DND-41 (cell line): ENCODE measurements at regions not wholly inside any gene's neighbourhood (a gene's known extent, or its start where the extent isn't known, plus 50 kb on each side); places are given as distances from the start of the nearest gene placed in this dataset.

ENCODE experiments used
- ATAC-seq: fragments of 200-7000 bp; cut with Tn5 transposase; 3 replicates; pipeline ENCODE4 v1.9.1; 2021; ENCODE audit warnings: low read depth; ENCODE audit not compliant: insufficient read depth
- DNase-seq: peaks from one replicate; pipeline ENCODE4 v3.0.0-alpha.2; 2020
- H2AFZ ChIP-seq: 2 replicates; pipeline ENCODE4 v1.6.0; 2012; ENCODE audit warnings: low read depth, low read length
- H3K27ac ChIP-seq: 2 replicates; pipeline ENCODE4 v1.5.1; 2012; ENCODE audit warnings: low read length, inconsistent platforms
- H3K27me3 ChIP-seq: fragments of 200-600 bp; sonication (generic); 2 replicates; pipeline ENCODE4 v1.6.0; 2012; ENCODE audit warnings: low read length, mild to moderate bottlenecking, inconsistent platforms; ENCODE audit not compliant: insufficient read depth, poor library complexity
- H3K36me3 ChIP-seq: 2 replicates; pipeline ENCODE4 v1.5.1; 2012; ENCODE audit warnings: low read length, inconsistent platforms; ENCODE audit not compliant: insufficient read depth
- H3K4me1 ChIP-seq: 2 replicates; pipeline ENCODE4 v1.5.1; 2012; ENCODE audit warnings: mild to moderate bottlenecking, low read length; ENCODE audit not compliant: insufficient read depth
- H3K4me2 ChIP-seq: 2 replicates; pipeline ENCODE4 v1.6.0; 2012; ENCODE audit warnings: mild to moderate bottlenecking, moderate library complexity, low read length, inconsistent platforms; ENCODE audit not compliant: insufficient read depth
- H3K4me3 ChIP-seq, 2 experiments: fragments of 200-600 bp in 1 of 2; shearing (Covaris generic) in 1 of 2; 2 replicates each; pipeline ENCODE4 v1.5.1; 2012 to 2016; ENCODE audit warnings: inconsistent platforms in 2 of 2, low read length in 2 of 2, mild to moderate bottlenecking in 2 of 2, low read depth in 1 of 2, moderate library complexity in 1 of 2
- H3K79me2 ChIP-seq: 2 replicates; pipeline ENCODE4 v1.6.0; 2012; ENCODE audit warnings: low read length, inconsistent platforms; ENCODE audit not compliant: insufficient read depth
- H3K9ac ChIP-seq: 2 replicates; pipeline ENCODE4 v1.6.0; 2012; ENCODE audit warnings: low read depth, mild to moderate bottlenecking, inconsistent platforms, low read length, moderate library complexity
- H3K9me3 ChIP-seq: 2 replicates; pipeline ENCODE4 v1.5.1; 2012; ENCODE audit warnings: low read length, moderate library complexity, mild to moderate bottlenecking, inconsistent platforms; ENCODE audit not compliant: insufficient read depth, severe bottlenecking
- H4K20me1 ChIP-seq: 2 replicates; pipeline ENCODE4 v1.6.0; 2012; ENCODE audit warnings: low read length; ENCODE audit not compliant: insufficient read depth
- EZH2 ChIP-seq: IDR thresholded peaks from 3 replicates; pipeline ENCODE4 v1.6.1; 2012; ENCODE audit warnings: borderline replicate concordance, low read depth, mild to moderate bottlenecking, moderate library complexity, low read length, inconsistent platforms; ENCODE audit not compliant: severe bottlenecking
- TF ChIP-seq, protein P1 (sequence below): IDR thresholded peaks from 2 replicates; pipeline ENCODE4 v1.5.1; 2012; ENCODE audit warnings: borderline replicate concordance, low read length, moderate library complexity, mild to moderate bottlenecking; ENCODE audit not compliant: poor library complexity, severe bottlenecking; ENCODE audit errors: extremely low read depth

- no peaks in the 10 kb centered on the region for H3K9me3 ChIP-seq
- H3K4me1 ChIP-seq, result no peaks in the 10 kb centered on the region
- H3K36me3 ChIP-seq, result no peaks in the 10 kb centered on the region
- H3K27ac ChIP-seq, result no peak overlapping the region
- H4K20me1 ChIP-seq, result no peaks in the 10 kb centered on the region
- ATAC-seq (no peak), DNase-seq (no peak)
- no peak overlapping the region for H3K4me3 ChIP-seq
- H3K9ac ChIP-seq, result no peak overlapping the region
- no peak overlapping the region for H2AFZ ChIP-seq
- H3K27me3 ChIP-seq, result no peaks in the 10 kb centered on the region
- TF ChIP-seq, protein P1, sequence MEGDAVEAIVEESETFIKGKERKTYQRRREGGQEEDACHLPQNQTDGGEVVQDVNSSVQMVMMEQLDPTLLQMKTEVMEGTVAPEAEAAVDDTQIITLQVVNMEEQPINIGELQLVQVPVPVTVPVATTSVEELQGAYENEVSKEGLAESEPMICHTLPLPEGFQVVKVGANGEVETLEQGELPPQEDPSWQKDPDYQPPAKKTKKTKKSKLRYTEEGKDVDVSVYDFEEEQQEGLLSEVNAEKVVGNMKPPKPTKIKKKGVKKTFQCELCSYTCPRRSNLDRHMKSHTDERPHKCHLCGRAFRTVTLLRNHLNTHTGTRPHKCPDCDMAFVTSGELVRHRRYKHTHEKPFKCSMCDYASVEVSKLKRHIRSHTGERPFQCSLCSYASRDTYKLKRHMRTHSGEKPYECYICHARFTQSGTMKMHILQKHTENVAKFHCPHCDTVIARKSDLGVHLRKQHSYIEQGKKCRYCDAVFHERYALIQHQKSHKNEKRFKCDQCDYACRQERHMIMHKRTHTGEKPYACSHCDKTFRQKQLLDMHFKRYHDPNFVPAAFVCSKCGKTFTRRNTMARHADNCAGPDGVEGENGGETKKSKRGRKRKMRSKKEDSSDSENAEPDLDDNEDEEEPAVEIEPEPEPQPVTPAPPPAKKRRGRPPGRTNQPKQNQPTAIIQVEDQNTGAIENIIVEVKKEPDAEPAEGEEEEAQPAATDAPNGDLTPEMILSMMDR, result no peak
- no peak for TF ChIP-seq EZH2
- no peaks in the 10 kb centered on the region for H3K79me2 ChIP-seq
- H3K4me2 ChIP-seq, result no peak overlapping the region
Observed at GRCh38 chr16:73408311-73408710, 360.4 kb upstream of the ZFHX3 start.

- no peaks in the 10 kb centered on the region for H4K20me1 ChIP-seq
- no peaks in the 10 kb centered on the region for H3K27me3 ChIP-seq
- no peaks in the 10 kb centered on the region for H3K79me2 ChIP-seq
- no peak overlapping the region for H3K27ac ChIP-seq
- H3K4me1 ChIP-seq, result no peaks in the 10 kb centered on the region
- no peak overlapping the region for H2AFZ ChIP-seq
- ATAC-seq (no peak), DNase-seq (no peak)
- no peaks in the 10 kb centered on the region for H3K36me3 ChIP-seq
- no peak overlapping the region for H3K4me3 ChIP-seq
- no peak overlapping the region for H3K4me2 ChIP-seq
- H3K9me3 ChIP-seq, result no peaks in the 10 kb centered on the region
- TF ChIP-seq EZH2, result no peak
- TF ChIP-seq, protein P1, result no peak
- no peak overlapping the region for H3K9ac ChIP-seq
Observed at GRCh38 chr16:73405851-73406250, 357.9 kb upstream of the ZFHX3 start.

DNA sequence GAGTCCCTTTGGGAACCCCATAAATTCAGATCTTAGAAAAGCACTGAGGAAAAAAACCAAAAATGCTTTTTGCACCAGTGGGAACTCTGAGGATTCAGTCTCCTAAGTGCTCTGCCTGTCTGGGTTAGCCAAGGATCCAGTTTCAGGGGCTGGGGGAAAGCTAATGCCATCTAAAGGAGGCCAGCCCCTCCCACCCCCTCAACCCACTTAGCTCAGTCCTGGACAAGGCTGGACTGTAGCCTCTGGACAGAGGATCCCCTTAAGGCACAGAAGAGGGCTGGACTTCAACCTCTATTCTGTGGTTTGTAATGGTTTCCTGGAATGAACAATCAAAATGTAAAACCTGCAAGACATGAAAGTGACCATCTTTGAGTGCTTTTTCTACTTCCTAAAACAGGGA lies 356.1 kb upstream of the ZFHX3 start:
- Histone ChIP-seq H4K20me1 (no peaks in the 10 kb centered on the region), H3K27ac (no peak overlapping the region), H3K27me3 (no peaks in the 10 kb centered on the region), H3K36me3 (no peaks in the 10 kb centered on the region), H3K9me3 (no peaks in the 10 kb centered on the region), H3K4me1 (no peaks in the 10 kb centered on the region), H3K79me2 (no peaks in the 10 kb centered on the region), H3K4me3 (no peak overlapping the region), H2AFZ (no peak overlapping the region), H3K4me2 (no peak overlapping the region), H3K9ac (no peak overlapping the region)
- ATAC-seq (no peak), DNase-seq (no peak)
- TF ChIP-seq, protein P1, result no peak
- TF ChIP-seq EZH2, result no peak

GRCh38 chr16:73403291-73403690 lies 355.4 kb upstream of the ZFHX3 start:
- Histone ChIP-seq H3K36me3 (no peaks in the 10 kb centered on the region), H3K4me1 (no peaks in the 10 kb centered on the region), H2AFZ (no peak overlapping the region), H3K4me2 (no peak overlapping the region), H3K9me3 (no peaks in the 10 kb centered on the region), H3K79me2 (no peaks in the 10 kb centered on the region), H3K4me3 (no peak overlapping the region), H3K9ac (no peak overlapping the region), H3K27ac (no peak overlapping the region), H3K27me3 (no peaks in the 10 kb centered on the region), H4K20me1 (no peaks in the 10 kb centered on the region)
- DNase-seq (no peak), ATAC-seq (no peak)
- TF ChIP-seq, protein P1, result no peak
- TF ChIP-seq EZH2, result no peak
